Esophagus muscularis mucosa (tissue), 3 donors: ENCODE measurements at regions not wholly inside any gene's neighbourhood (a gene's known extent, or its start where the extent isn't known, plus 50 kb on each side); places are given as distances from the start of the nearest gene placed in this dataset.

Experiments
- POLR2A ChIP-seq: fragments of 450-650 bp; IDR thresholded peaks from one replicate; pipeline ENCODE4 v1.6.1; 2017; ENCODE audit warnings: antibody characterized with exemption, moderate library complexity, mild to moderate bottlenecking, low read depth
- POLR2AphosphoS5 ChIP-seq, 2 donors: sonication (generic); formaldehyde crosslinking; IDR thresholded peaks; one replicate each; pipeline ENCODE4 v1.6.1; 2017; ENCODE audit warnings: antibody characterized with exemption in 2 of 2
- TF ChIP-seq, protein P1 (sequence below), 3 experiments: fragments of 200-600 bp in 2 of 3; fragments of 450-650 bp in 1 of 3; sonication (generic) in 2 of 3; IDR thresholded peaks; one replicate each; pipeline ENCODE4 v1.5.1; 2017 to 2019; ENCODE audit warnings: antibody characterized with exemption in 3 of 3, mild to moderate bottlenecking in 2 of 3, moderate library complexity in 1 of 3

DNA sequence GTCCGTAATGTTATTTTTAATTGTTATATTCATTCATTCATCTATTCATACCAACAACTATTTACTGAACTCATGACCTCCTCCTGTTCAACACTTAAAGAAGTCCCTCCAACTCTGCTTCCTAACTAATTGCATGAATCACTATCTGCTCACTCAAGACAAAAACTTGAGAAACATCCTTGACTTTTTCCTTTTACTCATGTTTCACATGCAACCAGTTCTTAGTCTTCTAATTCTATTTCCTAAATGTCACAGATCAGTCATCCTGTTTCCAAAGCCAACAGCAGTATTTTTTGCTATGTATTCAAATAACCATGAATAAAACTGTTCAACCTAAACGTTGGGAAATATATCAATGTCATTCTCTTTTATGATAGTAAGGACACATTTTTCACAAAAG, 124.6 kb upstream of the GBE1 start:
- TF ChIP-seq, protein P1, sequence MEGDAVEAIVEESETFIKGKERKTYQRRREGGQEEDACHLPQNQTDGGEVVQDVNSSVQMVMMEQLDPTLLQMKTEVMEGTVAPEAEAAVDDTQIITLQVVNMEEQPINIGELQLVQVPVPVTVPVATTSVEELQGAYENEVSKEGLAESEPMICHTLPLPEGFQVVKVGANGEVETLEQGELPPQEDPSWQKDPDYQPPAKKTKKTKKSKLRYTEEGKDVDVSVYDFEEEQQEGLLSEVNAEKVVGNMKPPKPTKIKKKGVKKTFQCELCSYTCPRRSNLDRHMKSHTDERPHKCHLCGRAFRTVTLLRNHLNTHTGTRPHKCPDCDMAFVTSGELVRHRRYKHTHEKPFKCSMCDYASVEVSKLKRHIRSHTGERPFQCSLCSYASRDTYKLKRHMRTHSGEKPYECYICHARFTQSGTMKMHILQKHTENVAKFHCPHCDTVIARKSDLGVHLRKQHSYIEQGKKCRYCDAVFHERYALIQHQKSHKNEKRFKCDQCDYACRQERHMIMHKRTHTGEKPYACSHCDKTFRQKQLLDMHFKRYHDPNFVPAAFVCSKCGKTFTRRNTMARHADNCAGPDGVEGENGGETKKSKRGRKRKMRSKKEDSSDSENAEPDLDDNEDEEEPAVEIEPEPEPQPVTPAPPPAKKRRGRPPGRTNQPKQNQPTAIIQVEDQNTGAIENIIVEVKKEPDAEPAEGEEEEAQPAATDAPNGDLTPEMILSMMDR (IDR thresholded peaks at IDR 0.05), result no peak
- TF ChIP-seq POLR2A (no peak), POLR2AphosphoS5 (IDR thresholded peaks at IDR 0.05) (no peak)
